HFF-Myc (cell line): ENCODE measurements at regions not wholly inside any gene's neighbourhood (a gene's known extent, or its start where the extent isn't known, plus 50 kb on each side); places are given as distances from the start of the nearest gene placed in this dataset.

Source experiments
- DNase-seq: peaks from one replicate; pipeline ENCODE4 v3.0.0-alpha.2; 2011; ENCODE audit warnings: low read depth; ENCODE audit errors: extremely low read depth
- H3K4me3 ChIP-seq: replicated peaks from 2 replicates; pipeline ENCODE4 v1.5.1; 2011; ENCODE audit warnings: low read depth, mild to moderate bottlenecking, control low read depth, low read length
- CTCF ChIP-seq: IDR thresholded peaks from 2 replicates; pipeline ENCODE4 v1.5.1; 2012; ENCODE audit warnings: mild to moderate bottlenecking, low read depth, low read length, control low read depth; ENCODE audit errors: missing control alignments

GRCh38 chr2:12270876-12271588 lies 445.7 kb upstream of the TRIB2 start:
- TF ChIP-seq CTCF: no peak

GRCh38 chr2:12271589-12271984 lies 445.1 kb upstream of the TRIB2 start:
- no peak for DNase-seq
- no peak for TF ChIP-seq CTCF
- H3K4me3 ChIP-seq: no peak overlapping the region

More at GRCh38 chr2:12270876-12271588, 445.7 kb upstream of the TRIB2 start:
- no peak overlapping the region for H3K4me3 ChIP-seq
- DNase-seq: no peak

GRCh38 chr2:12273111-12273510 lies 443.6 kb upstream of the TRIB2 start:
- no peak overlapping the region for H3K4me3 ChIP-seq
- no peak for TF ChIP-seq CTCF
- DNase-seq: no peak

- no peak for TF ChIP-seq CTCF
- no peak for DNase-seq
- no peak overlapping the region for H3K4me3 ChIP-seq
These were observed 442.1 kb upstream of the TRIB2 start for GRCh38 chr2:12274591-12274990.

GRCh38 chr2:12277241-12278034 lies 439.3 kb upstream of the TRIB2 start:
- DNase-seq: no peak
- no peak for TF ChIP-seq CTCF
- H3K4me3 ChIP-seq: no peak overlapping the region

GRCh38 chr2:12278217-12278750 lies 438.5 kb upstream of the TRIB2 start:
- TF ChIP-seq CTCF: no peak
- H3K4me3 ChIP-seq: no peak overlapping the region
- DNase-seq: no peak
